Thyroid gland (tissue), 4 donors: ENCODE measurements at regions not wholly inside any gene's neighbourhood (a gene's known extent, or its start where the extent isn't known, plus 50 kb on each side); places are given as distances from the start of the nearest gene placed in this dataset.
A peak's percentile ranks its signal among the peaks of the same experiment; 100 is the strongest.

ENCODE experiments used
- DNase-seq, 2 donors: peaks; one replicate each; pipeline ENCODE4 v3.0.0-alpha.2; 2019
- H3K27ac ChIP-seq, 3 donors: fragments of 200-600 bp; sonication (generic); 1 replicate in 2 of 3; 2 replicates in 1 of 3; pipeline ENCODE4 v1.5.1; 2016 to 2019; ENCODE audit warnings: mild to moderate bottlenecking in 1 of 3, moderate library complexity in 1 of 3
- H3K27me3 ChIP-seq: fragments of 200-600 bp; sonication (generic); one replicate; pipeline ENCODE4 v1.5.1; 2019
- H3K36me3 ChIP-seq, 2 donors: fragments of 200-600 bp; sonication (generic); one replicate each; pipeline ENCODE4 v1.5.1; 2016 to 2019
- H3K4me1 ChIP-seq, 2 donors: fragments of 200-600 bp; sonication (generic); one replicate each; pipeline ENCODE4 v1.5.1; 2017 to 2019
- H3K4me3 ChIP-seq, 3 donors: fragments of 200-600 bp; sonication (generic); replicated peaks in 1 of 3; 1 replicate in 2 of 3; 2 replicates in 1 of 3; pipeline ENCODE4 v1.5.1; 2016; ENCODE audit warnings: mild to moderate bottlenecking in 1 of 3
- H3K9me3 ChIP-seq: fragments of 200-600 bp; sonication (generic); one replicate; pipeline ENCODE4 v1.5.1; 2017
- CTCF ChIP-seq, 6 experiments: fragments of 200-600 bp in 3 of 6; fragments of 450-650 bp in 3 of 6; sonication (generic) in 3 of 6; IDR thresholded peaks; one replicate each; pipeline ENCODE4 v1.5.1; 2016 to 2019; ENCODE audit warnings: antibody characterized with exemption in 6 of 6, mild to moderate bottlenecking in 2 of 6, inconsistent platforms in 1 of 6, moderate library complexity in 1 of 6
- POLR2A ChIP-seq, 2 donors: fragments of 450-650 bp; IDR thresholded peaks; one replicate each; pipeline ENCODE4 v1.6.1; 2017; ENCODE audit warnings: antibody characterized with exemption in 2 of 2, mild to moderate bottlenecking in 2 of 2, moderate library complexity in 1 of 2
- WGBS, 2 donors: methylation state at CpG; one replicate each; pipeline ENCODE4 v1.1.5; 2017; 5-methylcytosine and 5-hydroxymethylcytosine counted together
- intact Hi-C: fragments of 100-400 bp; cut with DNase I; formaldehyde crosslinking; loops from one replicate; pipeline ENCODE4 v1.15.1; 2023

- TF ChIP-seq CTCF (IDR thresholded peaks at IDR 0.05) (no peak), POLR2A (IDR thresholded peaks at IDR 0.05) (no peak)
- Histone ChIP-seq H3K4me3 (no peak overlapping the region), H3K4me1 (peaks cover 23 to 24% of the 10 kb centered on the region in 2 donors), H3K27me3 (no peaks in the 10 kb centered on the region), H3K27ac (peak overlapping the region; percentile 66 to 76 (median 68)), H3K9me3 (no peaks in the 10 kb centered on the region), H3K36me3 (no peaks in the 10 kb centered on the region)
- 41 to 46% methylated on average over 4 of the region's 4 CpGs for WGBS, 2 donors
- intact Hi-C loops, result no loop called here
- peak; percentile 47 to 56 for DNase-seq
Observed at GRCh38 chr11:19499026-19499669, 213.5 kb upstream of the NAV2 start.

GRCh38 chr11:19493446-19494213, 219.0 kb upstream of the NAV2 start:
- 73 to 77% methylated on average over 4 of the region's 4 CpGs for WGBS, 2 donors
- DNase-seq, result no peak
- H3K36me3 ChIP-seq, result no peaks in the 10 kb centered on the region
- no peaks in the 10 kb centered on the region for H3K27me3 ChIP-seq
- H3K4me3 ChIP-seq, result no peak overlapping the region
- no peaks in the 10 kb centered on the region for H3K9me3 ChIP-seq
- TF ChIP-seq POLR2A (IDR thresholded peaks at IDR 0.05) (no peak), CTCF (IDR thresholded peaks at IDR 0.05) (no peak)
- H3K27ac ChIP-seq, result no peak overlapping the region
- H3K4me1 ChIP-seq, result peaks cover 0 to under 1% of the 10 kb centered on the region in 2 donors
- intact Hi-C loops, result no loop called here

DNA sequence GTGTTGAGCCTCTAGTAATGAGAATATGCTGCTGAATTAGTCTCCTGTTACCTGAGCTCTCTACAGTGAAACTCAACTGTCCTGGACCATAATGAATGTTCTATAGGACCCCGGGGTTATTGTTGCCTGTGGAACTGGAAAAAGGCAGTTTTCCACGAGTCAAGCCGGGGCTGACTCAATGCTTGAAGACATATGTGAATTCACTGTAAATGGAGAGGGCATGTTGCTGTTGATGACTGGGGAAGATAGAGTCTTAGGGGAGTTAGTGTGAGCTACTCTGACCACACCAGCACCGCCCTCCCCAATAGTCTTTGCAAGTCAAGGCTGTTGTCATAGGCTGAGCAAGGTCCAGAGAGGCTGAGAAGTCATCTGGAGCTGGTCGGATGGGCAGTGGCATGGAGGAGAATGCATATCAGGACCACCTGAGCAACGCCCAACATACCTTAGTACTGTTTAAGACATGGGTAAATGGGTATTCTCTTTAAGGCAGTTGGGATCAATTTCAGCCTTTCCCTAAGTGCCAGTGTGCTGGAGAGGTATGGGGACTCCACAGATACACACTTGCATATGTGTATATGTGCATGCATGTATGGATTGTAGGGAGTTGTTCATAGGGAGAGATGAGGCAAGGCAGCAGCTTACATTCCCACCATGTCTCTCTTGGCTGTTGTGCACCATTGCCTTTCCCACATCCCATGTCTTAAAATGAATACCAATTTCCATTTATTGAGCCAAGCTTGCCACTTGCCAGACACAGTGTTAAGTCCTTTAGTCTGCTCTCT, 230.1 kb upstream of the NAV2 start:
- no peaks in the 10 kb centered on the region for H3K36me3 ChIP-seq
- no peaks in the 10 kb centered on the region for H3K9me3 ChIP-seq
- WGBS, 2 donors, result 94 to 98% methylated on average over 6 of the region's 6 CpGs
- no peak overlapping the region for H3K27ac ChIP-seq
- intact Hi-C loops, result no loop called here
- H3K4me1 ChIP-seq, result no peaks in the 10 kb centered on the region
- DNase-seq, result no peak
- no peak for TF ChIP-seq CTCF (IDR thresholded peaks at IDR 0.05)
- TF ChIP-seq POLR2A (IDR thresholded peaks at IDR 0.05), result no peak
- H3K27me3 ChIP-seq, result no peaks in the 10 kb centered on the region
- H3K4me3 ChIP-seq, result no peak overlapping the region

DNA sequence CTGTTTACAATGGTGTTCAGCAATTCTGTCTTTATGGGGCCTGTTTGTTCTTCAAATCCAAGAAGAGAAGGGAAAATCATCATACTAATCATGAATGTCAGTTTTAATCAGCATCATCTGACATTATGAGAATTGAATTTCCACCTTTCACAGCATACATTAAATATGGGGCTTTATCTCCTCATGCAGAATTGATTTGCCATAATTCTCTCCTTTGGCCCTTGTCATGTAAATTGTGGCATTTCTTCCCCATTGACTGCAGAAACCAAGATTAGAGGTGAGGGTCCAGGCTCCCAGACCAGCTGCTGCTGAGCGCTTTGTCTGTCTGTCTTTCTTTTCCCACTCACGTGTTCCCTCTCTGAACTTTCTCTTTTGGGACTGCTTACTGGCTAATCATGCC, 232.1 kb upstream of the NAV2 start:
- Histone ChIP-seq H3K27ac (no peak overlapping the region), H3K36me3 (no peaks in the 10 kb centered on the region), H3K27me3 (no peaks in the 10 kb centered on the region), H3K9me3 (no peaks in the 10 kb centered on the region), H3K4me1 (peaks cover 4% of the 10 kb centered on the region in 2 donors), H3K4me3 (no peak overlapping the region)
- TF ChIP-seq CTCF (IDR thresholded peaks at IDR 0.05), result no peak
- TF ChIP-seq POLR2A (IDR thresholded peaks at IDR 0.05), result no peak
- intact Hi-C loops, result no loop called here
- WGBS, 2 donors, result 85 to 93% methylated on average over 2 of the region's 2 CpGs
- DNase-seq, result no peak
